ENCODE measurements at regions not wholly inside any gene's neighbourhood (a gene's known extent, or its start where the extent isn't known, plus 50 kb on each side); places are given as distances from the start of the nearest gene placed in this dataset.

- no peaks in the 10 kb centered on the region for H4K20me1 ChIP-seq (ENCODE audit: low read depth)
- no peak overlapping the region for H2AFZ ChIP-seq (replicated peaks)
- Mint-ChIP-seq H3K4me3 (no peak overlapping the region), H3K4me1 (no peaks in the 10 kb centered on the region), H3K9me3 (no peaks in the 10 kb centered on the region), H3K36me3 (no peaks in the 10 kb centered on the region), H3K27me3 (ENCODE audit: insufficient read depth, low read depth) (no peaks in the 10 kb centered on the region), H3K27ac (no peak overlapping the region)
- H3K9me3 ChIP-seq (ENCODE audit: low read depth), result no peaks in the 10 kb centered on the region
- peaks cover 3% of the 10 kb centered on the region for H3K27me3 ChIP-seq
- H3F3A ChIP-seq (ENCODE audit: low read depth), result no peaks in the 10 kb centered on the region
- H3K36me3 ChIP-seq, result no peaks in the 10 kb centered on the region
- H3K4me2 ChIP-seq, result no peak overlapping the region
- H3K9ac ChIP-seq, result no peak overlapping the region
- no peak overlapping the region for H3K4me3 ChIP-seq
- no peaks in the 10 kb centered on the region for H3K79me2 ChIP-seq (ENCODE audit: low read depth)
- DNase-seq (ENCODE audit: low spot score), result no peak
- peaks cover 15% of the 10 kb centered on the region for H3K4me1 ChIP-seq
- TF ChIP-seq CTCF (IDR thresholded peaks at IDR 0.05) (no peak), EZH2phosphoT487 (IDR thresholded peaks at IDR 0.05) (no peak), EZH2 (IDR thresholded peaks at IDR 0.05) (no peak)
- H3K27ac ChIP-seq, result no peak overlapping the region
These were observed 735.2 kb upstream of the TBX3 start for GRCh38 chr12:115419145-115419646.

GRCh38 chr12:115417610-115418009 lies 733.6 kb upstream of the TBX3 start:
- no peaks in the 10 kb centered on the region for H3K9me3 ChIP-seq (ENCODE audit: low read depth)
- no peaks in the 10 kb centered on the region for H3K79me2 ChIP-seq (ENCODE audit: low read depth)
- H4K20me1 ChIP-seq (ENCODE audit: low read depth), result no peaks in the 10 kb centered on the region
- no peak overlapping the region for H3K9ac ChIP-seq
- no peaks in the 10 kb centered on the region for H3K36me3 ChIP-seq
- H3K36me3 Mint-ChIP-seq, result no peaks in the 10 kb centered on the region
- no peak overlapping the region for H3K4me3 Mint-ChIP-seq
- H3K4me2 ChIP-seq, result no peak overlapping the region
- H3K4me3 ChIP-seq, result no peak overlapping the region
- H3K27me3 Mint-ChIP-seq (ENCODE audit: insufficient read depth, low read depth), result no peaks in the 10 kb centered on the region
- no peak for TF ChIP-seq CTCF (IDR thresholded peaks at IDR 0.05)
- TF ChIP-seq EZH2phosphoT487 (IDR thresholded peaks at IDR 0.05), result no peak
- no peak for TF ChIP-seq EZH2 (IDR thresholded peaks at IDR 0.05)
- H3K4me1 ChIP-seq, result peaks cover 6% of the 10 kb centered on the region
- H3K4me1 Mint-ChIP-seq, result no peaks in the 10 kb centered on the region
- no peak overlapping the region for H2AFZ ChIP-seq (replicated peaks)
- no peaks in the 10 kb centered on the region for H3F3A ChIP-seq (ENCODE audit: low read depth)
- no peaks in the 10 kb centered on the region for H3K9me3 Mint-ChIP-seq
- H3K27ac ChIP-seq, result no peak overlapping the region
- H3K27ac Mint-ChIP-seq, result no peak overlapping the region
- DNase-seq (ENCODE audit: low spot score), result no peak
- H3K27me3 ChIP-seq, result peaks cover 2% of the 10 kb centered on the region

GRCh38 chr12:115416869-115417268 lies 732.9 kb upstream of the TBX3 start:
- Mint-ChIP-seq H3K4me3 (no peak overlapping the region), H3K36me3 (no peaks in the 10 kb centered on the region), H3K27ac (no peak overlapping the region), H3K9me3 (no peaks in the 10 kb centered on the region), H3K4me1 (no peaks in the 10 kb centered on the region), H3K27me3 (ENCODE audit: insufficient read depth, low read depth) (no peaks in the 10 kb centered on the region)
- Histone ChIP-seq H3K4me2 (no peak overlapping the region), H4K20me1 (ENCODE audit: low read depth) (no peaks in the 10 kb centered on the region), H3K4me3 (no peak overlapping the region), H3K9ac (no peak overlapping the region), H3K36me3 (no peaks in the 10 kb centered on the region), H3K9me3 (ENCODE audit: low read depth) (no peaks in the 10 kb centered on the region), H3K27me3 (no peaks in the 10 kb centered on the region), H3K27ac (no peak overlapping the region), H2AFZ (replicated peaks) (no peak overlapping the region), H3K79me2 (ENCODE audit: low read depth) (no peaks in the 10 kb centered on the region), H3K4me1 (no peaks in the 10 kb centered on the region), H3F3A (ENCODE audit: low read depth) (no peaks in the 10 kb centered on the region)
- TF ChIP-seq CTCF (IDR thresholded peaks at IDR 0.05) (no peak), EZH2 (IDR thresholded peaks at IDR 0.05) (no peak), EZH2phosphoT487 (IDR thresholded peaks at IDR 0.05) (no peak)
- no peak for DNase-seq (ENCODE audit: low spot score)
